Muscle layer of duodenum (tissue), 2 donors: ENCODE measurements at regions not wholly inside any gene's neighbourhood (a gene's known extent, or its start where the extent isn't known, plus 50 kb on each side); places are given as distances from the start of the nearest gene placed in this dataset.

Experiments used
- H3K27ac ChIP-seq: one replicate; pipeline ENCODE4 v1.7.0; 2013; ENCODE audit warnings: mild to moderate bottlenecking, low read length
- H3K27me3 ChIP-seq: one replicate; pipeline ENCODE4 v1.7.0; 2013; ENCODE audit warnings: low read depth, mild to moderate bottlenecking, control low read depth, low read length
- H3K36me3 ChIP-seq, 2 donors: one replicate each; pipeline ENCODE4 v1.7.0; 2013; ENCODE audit warnings: low read length in 2 of 2, control low read depth in 1 of 2, mild to moderate bottlenecking in 1 of 2; ENCODE audit not compliant: insufficient read depth in 2 of 2, control insufficient read depth in 1 of 2
- H3K4me1 ChIP-seq, 2 donors: one replicate each; pipeline ENCODE4 v1.7.0; 2013; ENCODE audit warnings: low read length in 2 of 2, mild to moderate bottlenecking in 2 of 2, control low read depth in 1 of 2, moderate library complexity in 1 of 2; ENCODE audit not compliant: insufficient read depth in 2 of 2, control insufficient read depth in 1 of 2
- H3K4me3 ChIP-seq, 2 donors: one replicate each; pipeline ENCODE4 v1.7.0; 2013; ENCODE audit warnings: low read length in 2 of 2, low read depth in 1 of 2, mild to moderate bottlenecking in 1 of 2
- H3K9me3 ChIP-seq, 2 donors: one replicate each; pipeline ENCODE4 v1.7.0; 2013; ENCODE audit warnings: low read length in 2 of 2, control low read depth in 1 of 2, mild to moderate bottlenecking in 1 of 2; ENCODE audit not compliant: control insufficient read depth in 1 of 2
- donor health status: healthy.

GRCh38 chr1:96292141-96292540 is 429.4 kb upstream of the PTBP2 start:
- Histone ChIP-seq H3K27me3 (no peaks in the 10 kb centered on the region), H3K4me1 (no peaks in the 10 kb centered on the region), H3K27ac (no peak overlapping the region), H3K36me3 (no peaks in the 10 kb centered on the region), H3K9me3 (no peaks in the 10 kb centered on the region), H3K4me3 (no peak overlapping the region)

- Histone ChIP-seq H3K4me3 (no peak overlapping the region), H3K27me3 (no peaks in the 10 kb centered on the region), H3K36me3 (no peaks in the 10 kb centered on the region), H3K27ac (no peak overlapping the region), H3K4me1 (no peaks in the 10 kb centered on the region), H3K9me3 (no peaks in the 10 kb centered on the region)
Measured at GRCh38 chr1:96296991-96297390, 424.6 kb upstream of the PTBP2 start.

GRCh38 chr1:96306809-96307560 is 414.6 kb upstream of the PTBP2 start:
- Histone ChIP-seq H3K4me1 (no peaks in the 10 kb centered on the region), H3K36me3 (no peaks in the 10 kb centered on the region), H3K4me3 (no peak overlapping the region), H3K9me3 (no peaks in the 10 kb centered on the region), H3K27me3 (no peaks in the 10 kb centered on the region), H3K27ac (no peak overlapping the region)

- no peak overlapping the region for H3K27ac ChIP-seq
- H3K27me3 ChIP-seq = no peaks in the 10 kb centered on the region
- no peak overlapping the region for H3K4me3 ChIP-seq
- H3K4me1 ChIP-seq = no peaks in the 10 kb centered on the region
- no peaks in the 10 kb centered on the region for H3K36me3 ChIP-seq
- H3K9me3 ChIP-seq = no peaks in the 10 kb centered on the region
Measured at GRCh38 chr1:96308314-96308713, 413.3 kb upstream of the PTBP2 start.

- H3K9me3 ChIP-seq = no peaks in the 10 kb centered on the region
- no peak overlapping the region for H3K4me3 ChIP-seq
- no peaks in the 10 kb centered on the region for H3K36me3 ChIP-seq
- no peak overlapping the region for H3K27ac ChIP-seq
- no peaks in the 10 kb centered on the region for H3K4me1 ChIP-seq
- no peaks in the 10 kb centered on the region for H3K27me3 ChIP-seq
Measured at GRCh38 chr1:96309783-96310182, 411.8 kb upstream of the PTBP2 start.

GRCh38 chr1:96313216-96313615 is 408.4 kb upstream of the PTBP2 start:
- Histone ChIP-seq H3K27me3 (no peaks in the 10 kb centered on the region), H3K9me3 (no peaks in the 10 kb centered on the region), H3K36me3 (no peaks in the 10 kb centered on the region), H3K4me1 (no peaks in the 10 kb centered on the region), H3K4me3 (no peak overlapping the region), H3K27ac (no peak overlapping the region)

GRCh38 chr1:96329121-96329520 is 392.5 kb upstream of the PTBP2 start:
- H3K36me3 ChIP-seq = no peaks in the 10 kb centered on the region
- H3K4me3 ChIP-seq = no peak overlapping the region
- no peaks in the 10 kb centered on the region for H3K9me3 ChIP-seq
- H3K4me1 ChIP-seq = no peaks in the 10 kb centered on the region
- H3K27ac ChIP-seq = no peak overlapping the region
- H3K27me3 ChIP-seq = no peaks in the 10 kb centered on the region

- H3K9me3 ChIP-seq = no peaks in the 10 kb centered on the region
- no peaks in the 10 kb centered on the region for H3K27me3 ChIP-seq
- H3K4me1 ChIP-seq = no peaks in the 10 kb centered on the region
- no peak overlapping the region for H3K4me3 ChIP-seq
- no peak overlapping the region for H3K27ac ChIP-seq
- no peaks in the 10 kb centered on the region for H3K36me3 ChIP-seq
Measured at GRCh38 chr1:96331596-96331995, 390.0 kb upstream of the PTBP2 start.

- no peaks in the 10 kb centered on the region for H3K36me3 ChIP-seq
Measured at GRCh38 chr1:96333522-96334235, 387.9 kb upstream of the PTBP2 start.

GRCh38 chr1:96334236-96334557 is 387.4 kb upstream of the PTBP2 start:
- Histone ChIP-seq H3K4me3 (no peak overlapping the region), H3K36me3 (no peaks in the 10 kb centered on the region), H3K9me3 (no peaks in the 10 kb centered on the region), H3K27me3 (no peaks in the 10 kb centered on the region), H3K4me1 (no peaks in the 10 kb centered on the region), H3K27ac (no peak overlapping the region)

More at GRCh38 chr1:96333522-96334235, 387.9 kb upstream of the PTBP2 start:
- no peaks in the 10 kb centered on the region for H3K27me3 ChIP-seq
- H3K4me3 ChIP-seq = no peak overlapping the region
- no peaks in the 10 kb centered on the region for H3K4me1 ChIP-seq
- H3K9me3 ChIP-seq = no peaks in the 10 kb centered on the region
- H3K27ac ChIP-seq = no peak overlapping the region

GRCh38 chr1:96338622-96339021 is 383.0 kb upstream of the PTBP2 start:
- Histone ChIP-seq H3K4me3 (no peak overlapping the region), H3K27ac (no peak overlapping the region), H3K9me3 (no peaks in the 10 kb centered on the region), H3K27me3 (no peaks in the 10 kb centered on the region), H3K4me1 (no peaks in the 10 kb centered on the region), H3K36me3 (no peaks in the 10 kb centered on the region)

- Histone ChIP-seq H3K4me1 (no peaks in the 10 kb centered on the region), H3K4me3 (no peak overlapping the region), H3K9me3 (no peaks in the 10 kb centered on the region), H3K27ac (no peak overlapping the region), H3K27me3 (no peaks in the 10 kb centered on the region), H3K36me3 (no peaks in the 10 kb centered on the region)
Measured at GRCh38 chr1:96340686-96341085, 380.9 kb upstream of the PTBP2 start.
